Lower leg skin (tissue), 3 donors: ENCODE measurements at regions not wholly inside any gene's neighbourhood (a gene's known extent, or its start where the extent isn't known, plus 50 kb on each side); places are given as distances from the start of the nearest gene placed in this dataset.

Source experiments
- POLR2A ChIP-seq, 2 donors: fragments of 450-650 bp; IDR thresholded peaks; one replicate each; pipeline ENCODE4 v1.6.1; 2016 to 2017; ENCODE audit warnings: antibody characterized with exemption in 2 of 2, mild to moderate bottlenecking in 1 of 2, moderate library complexity in 1 of 2
- TF ChIP-seq, protein P1 (sequence below), 3 donors: fragments of 450-650 bp; IDR thresholded peaks; one replicate each; pipeline ENCODE4 v1.5.1; 2016; ENCODE audit warnings: antibody characterized with exemption in 3 of 3, mild to moderate bottlenecking in 3 of 3, moderate library complexity in 2 of 3

- TF ChIP-seq, protein P1, sequence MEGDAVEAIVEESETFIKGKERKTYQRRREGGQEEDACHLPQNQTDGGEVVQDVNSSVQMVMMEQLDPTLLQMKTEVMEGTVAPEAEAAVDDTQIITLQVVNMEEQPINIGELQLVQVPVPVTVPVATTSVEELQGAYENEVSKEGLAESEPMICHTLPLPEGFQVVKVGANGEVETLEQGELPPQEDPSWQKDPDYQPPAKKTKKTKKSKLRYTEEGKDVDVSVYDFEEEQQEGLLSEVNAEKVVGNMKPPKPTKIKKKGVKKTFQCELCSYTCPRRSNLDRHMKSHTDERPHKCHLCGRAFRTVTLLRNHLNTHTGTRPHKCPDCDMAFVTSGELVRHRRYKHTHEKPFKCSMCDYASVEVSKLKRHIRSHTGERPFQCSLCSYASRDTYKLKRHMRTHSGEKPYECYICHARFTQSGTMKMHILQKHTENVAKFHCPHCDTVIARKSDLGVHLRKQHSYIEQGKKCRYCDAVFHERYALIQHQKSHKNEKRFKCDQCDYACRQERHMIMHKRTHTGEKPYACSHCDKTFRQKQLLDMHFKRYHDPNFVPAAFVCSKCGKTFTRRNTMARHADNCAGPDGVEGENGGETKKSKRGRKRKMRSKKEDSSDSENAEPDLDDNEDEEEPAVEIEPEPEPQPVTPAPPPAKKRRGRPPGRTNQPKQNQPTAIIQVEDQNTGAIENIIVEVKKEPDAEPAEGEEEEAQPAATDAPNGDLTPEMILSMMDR (IDR thresholded peaks at IDR 0.05) = no peak
- no peak for TF ChIP-seq POLR2A (IDR thresholded peaks at IDR 0.05)
Observed at GRCh38 chr5:12623408-12623807, 719.2 kb upstream of the CTNND2 start.
